ENCODE measurements at regions not wholly inside any gene's neighbourhood (a gene's known extent, or its start where the extent isn't known, plus 50 kb on each side); places are given as distances from the start of the nearest gene placed in this dataset.

- POLR2A ChIA-PET (ENCODE audit: low non-redundant PET) = no interaction called here
- CTCF ChIA-PET = no interaction called here
- DNase-seq (ENCODE audit: low spot score) = no peak
- H3K27ac ChIP-seq = no peak overlapping the region
- TF ChIP-seq CTCF (conservative IDR thresholded peaks at IDR 0.05; ENCODE audit: low read depth) = no peak
These were observed 109.2 kb upstream of the PCDH18 start for GRCh38 chr4:137641544-137641943.

- CTCF ChIA-PET = interaction anchor here (0.6 kb wide), 2 partner anchors 18 to 624 kb away, joined by 3 to 4 read pairs; no protein-coding TSS in a partner anchor
- DNase-seq (ENCODE audit: low spot score) = no peak
- no peak overlapping the region for H3K27ac ChIP-seq
- no peak for TF ChIP-seq CTCF (conservative IDR thresholded peaks at IDR 0.05; ENCODE audit: low read depth)
- POLR2A ChIA-PET (ENCODE audit: low non-redundant PET) = no interaction called here
These were observed 108.5 kb upstream of the PCDH18 start for GRCh38 chr4:137640838-137641158.

- H3K27ac ChIP-seq = no peak overlapping the region
- TF ChIP-seq CTCF (conservative IDR thresholded peaks at IDR 0.05; ENCODE audit: low read depth) = no peak
- POLR2A ChIA-PET (ENCODE audit: low non-redundant PET) = no interaction called here
- CTCF ChIA-PET = interaction anchor here (0.6 kb wide), 2 partner anchors 19 to 624 kb away, joined by 3 to 4 read pairs; no protein-coding TSS in a partner anchor
- no peak for DNase-seq (ENCODE audit: low spot score)
These were observed 108.0 kb upstream of the PCDH18 start for GRCh38 chr4:137640156-137640837.

GRCh38 chr4:137638934-137639333 is 106.6 kb upstream of the PCDH18 start:
- CTCF ChIA-PET = no interaction called here
- POLR2A ChIA-PET (ENCODE audit: low non-redundant PET) = no interaction called here

GRCh38 chr4:137635601-137636000 is 103.3 kb upstream of the PCDH18 start:
- CTCF ChIA-PET = no interaction called here
- H3K27ac ChIP-seq = no peak overlapping the region
- POLR2A ChIA-PET (ENCODE audit: low non-redundant PET) = no interaction called here
- DNase-seq (ENCODE audit: low spot score) = no peak
- no peak for TF ChIP-seq CTCF (conservative IDR thresholded peaks at IDR 0.05; ENCODE audit: low read depth)

More at GRCh38 chr4:137638934-137639333, 106.6 kb upstream of the PCDH18 start:
- H3K27ac ChIP-seq = no peak overlapping the region
- TF ChIP-seq CTCF (conservative IDR thresholded peaks at IDR 0.05; ENCODE audit: low read depth) = no peak
- no peak for DNase-seq (ENCODE audit: low spot score)

- ChIA-PET CTCF (no interaction called here), POLR2A (ENCODE audit: low non-redundant PET) (no interaction called here)
- TF ChIP-seq CTCF (conservative IDR thresholded peaks at IDR 0.05; ENCODE audit: low read depth) = no peak
- peak; percentile 4 for DNase-seq (ENCODE audit: low spot score)
- no peak overlapping the region for H3K27ac ChIP-seq
These were observed 102.8 kb upstream of the PCDH18 start for GRCh38 chr4:137635108-137635507.
